Right renal pelvis (tissue), 4 donors: ENCODE measurements at regions not wholly inside any gene's neighbourhood (a gene's known extent, or its start where the extent isn't known, plus 50 kb on each side); places are given as distances from the start of the nearest gene placed in this dataset.

ENCODE experiments used
- DNase-seq, 4 donors: peaks; one replicate each; pipeline ENCODE4 v3.0.0-alpha.2; 2013; ENCODE audit warnings: low read depth in 4 of 4, low spot score in 3 of 4, missing footprints in 1 of 4

GRCh38 chr2:145329971-145330370 is 810.1 kb upstream of the ZEB2 start:
- DNase-seq: no peak

DNA sequence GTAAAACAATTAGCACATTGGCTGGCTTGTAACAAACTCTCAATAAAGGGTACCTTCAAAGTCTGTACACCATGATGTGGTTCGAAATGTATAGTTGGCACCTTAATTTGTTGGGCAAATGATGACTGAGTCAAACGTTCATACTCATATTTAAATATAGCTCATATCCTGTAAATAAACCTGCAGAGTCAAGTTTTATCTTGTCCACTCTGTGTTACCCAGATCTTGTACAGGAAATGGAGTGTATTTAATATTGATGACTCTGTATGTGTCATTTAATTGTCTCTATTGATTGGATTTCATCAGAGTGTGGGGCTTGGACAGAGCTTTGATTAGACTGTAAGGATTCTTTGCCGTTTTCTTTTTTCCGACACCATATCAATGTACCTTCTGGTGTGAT is 805.6 kb upstream of the ZEB2 start:
- DNase-seq: no peak

GRCh38 chr2:145324748-145325147 is 804.8 kb upstream of the ZEB2 start:
- DNase-seq: no peak

GRCh38 chr2:145323512-145323911 is 803.6 kb upstream of the ZEB2 start:
- no peak for DNase-seq

DNA sequence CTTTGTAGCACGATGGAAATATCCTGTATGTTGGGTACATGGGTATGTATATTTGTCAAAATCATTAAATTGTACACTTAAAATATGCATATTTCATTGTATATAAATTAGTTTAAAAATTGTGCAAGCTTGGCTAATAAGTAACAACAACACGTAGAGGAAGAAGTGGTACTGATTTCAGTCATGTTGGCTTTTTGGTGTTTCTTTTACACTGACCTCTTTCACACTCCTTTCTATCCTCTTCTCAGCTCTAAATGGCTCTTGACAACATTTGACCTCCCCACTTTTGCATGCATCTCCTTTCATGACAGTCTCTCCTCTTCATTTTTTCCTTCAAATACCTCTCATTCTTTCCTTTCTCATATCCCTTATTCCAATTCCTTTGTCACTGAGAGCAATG is 801.4 kb upstream of the ZEB2 start:
- DNase-seq: no peak

GRCh38 chr2:145316496-145316895 is 796.6 kb upstream of the ZEB2 start:
- no peak for DNase-seq

DNA sequence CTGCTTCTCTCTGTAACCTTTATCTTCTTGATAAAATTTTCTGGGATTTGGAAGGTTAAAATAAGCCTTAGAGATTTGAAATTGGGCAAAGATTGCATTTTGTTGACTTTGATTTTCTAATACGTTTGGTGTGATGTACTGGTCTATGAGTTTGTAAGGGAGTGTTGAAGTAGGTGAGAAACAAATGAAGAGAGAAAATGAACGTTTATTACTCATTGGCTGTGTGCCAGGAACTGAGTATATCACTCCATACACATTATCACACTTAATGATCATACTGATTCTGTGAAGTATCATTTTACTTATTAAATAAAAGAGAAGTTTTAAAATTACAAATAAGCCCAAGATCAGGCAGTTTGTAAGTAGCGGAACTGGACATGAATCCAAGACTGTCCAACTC is 795.1 kb upstream of the ZEB2 start:
- DNase-seq: no peak

- DNase-seq: no peak
Measured at GRCh38 chr2:145314119-145314633, 794.3 kb upstream of the ZEB2 start.

DNA sequence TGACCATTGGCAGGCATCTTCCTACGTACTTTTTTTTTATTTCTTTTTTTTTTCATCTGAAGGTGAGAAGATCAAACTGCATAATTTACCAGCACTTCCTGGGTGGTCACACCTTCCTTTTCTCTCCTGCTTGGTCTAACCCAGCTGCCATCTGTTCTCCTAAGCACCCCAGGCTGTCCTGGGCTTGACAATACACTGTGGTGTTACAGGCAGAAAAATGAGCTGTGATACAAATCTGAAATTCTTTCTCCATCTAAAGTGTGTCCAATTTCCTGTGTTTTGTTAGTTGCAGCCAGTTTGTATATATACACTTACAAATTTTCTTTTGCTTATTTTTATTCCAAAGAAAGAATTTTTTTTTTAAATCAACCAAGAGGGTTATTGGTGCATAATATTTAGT is 786.0 kb upstream of the ZEB2 start:
- DNase-seq: no peak

DNA sequence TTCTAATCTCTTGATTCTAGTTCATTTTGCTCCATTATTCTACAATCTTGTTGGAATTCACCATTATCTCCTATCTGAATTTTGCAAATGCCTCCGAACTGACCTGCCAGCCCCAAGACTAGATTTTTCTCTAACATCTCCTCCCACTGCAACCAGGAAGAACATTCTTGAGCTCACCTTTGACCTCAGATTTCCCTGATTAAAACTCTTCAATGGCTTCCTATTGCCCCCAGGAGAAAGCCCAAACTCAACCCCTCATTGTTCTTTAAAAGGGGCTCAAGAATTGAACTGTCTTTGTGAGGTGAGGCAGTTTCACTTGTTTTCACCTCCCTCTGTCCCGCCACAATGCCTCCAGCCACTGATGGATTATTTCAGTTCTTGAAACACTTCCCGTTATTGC is 784.6 kb upstream of the ZEB2 start:
- no peak for DNase-seq

GRCh38 chr2:145303536-145303935 is 783.6 kb upstream of the ZEB2 start:
- DNase-seq: no peak

DNA sequence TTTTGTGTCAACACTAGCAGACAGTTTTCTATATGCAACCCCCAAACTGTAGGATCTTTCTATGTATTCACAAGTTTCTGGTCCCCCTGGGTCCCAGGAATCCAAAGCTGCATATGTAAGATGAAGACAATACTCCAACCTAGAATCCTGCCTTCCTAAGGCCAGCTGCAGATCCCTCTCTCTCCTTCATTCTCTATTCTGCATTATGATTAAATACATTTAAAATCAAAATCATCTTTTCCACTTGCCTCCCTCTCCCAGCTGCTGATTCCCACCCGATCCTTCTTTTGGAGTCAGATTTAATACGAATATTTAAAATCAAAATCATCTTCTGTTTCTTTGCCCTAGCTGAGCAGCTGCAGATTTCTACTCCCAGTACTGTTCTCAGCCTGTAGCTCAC is 783.0 kb upstream of the ZEB2 start:
- no peak for DNase-seq

GRCh38 chr2:145302451-145302850 is 782.5 kb upstream of the ZEB2 start:
- DNase-seq: no peak

GRCh38 chr2:145299368-145299767 is 779.4 kb upstream of the ZEB2 start:
- DNase-seq: no peak

GRCh38 chr2:145292166-145292565 is 772.2 kb upstream of the ZEB2 start:
- no peak for DNase-seq

DNA sequence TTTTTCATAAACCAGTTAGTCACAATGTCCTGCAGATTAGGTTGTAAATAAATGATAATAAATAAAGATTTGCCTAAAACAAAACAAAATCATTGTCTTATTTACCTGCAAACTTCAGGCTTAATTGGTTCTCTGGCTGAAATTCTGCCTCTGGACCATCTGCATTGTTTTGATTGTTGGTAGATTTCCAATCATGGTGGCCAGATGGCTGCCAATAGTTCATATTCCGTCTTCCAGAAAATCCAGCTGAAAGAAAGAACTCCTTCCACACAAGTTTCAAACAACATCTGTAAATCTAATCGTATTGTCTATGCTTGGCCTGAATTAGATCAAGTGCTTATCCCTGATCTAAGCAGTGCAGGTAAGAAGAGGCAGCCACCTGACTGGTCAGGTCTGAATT is 771.1 kb upstream of the ZEB2 start:
- no peak for DNase-seq

- DNase-seq: no peak
Measured at GRCh38 chr2:145289946-145290345, 770.0 kb upstream of the ZEB2 start.

DNA sequence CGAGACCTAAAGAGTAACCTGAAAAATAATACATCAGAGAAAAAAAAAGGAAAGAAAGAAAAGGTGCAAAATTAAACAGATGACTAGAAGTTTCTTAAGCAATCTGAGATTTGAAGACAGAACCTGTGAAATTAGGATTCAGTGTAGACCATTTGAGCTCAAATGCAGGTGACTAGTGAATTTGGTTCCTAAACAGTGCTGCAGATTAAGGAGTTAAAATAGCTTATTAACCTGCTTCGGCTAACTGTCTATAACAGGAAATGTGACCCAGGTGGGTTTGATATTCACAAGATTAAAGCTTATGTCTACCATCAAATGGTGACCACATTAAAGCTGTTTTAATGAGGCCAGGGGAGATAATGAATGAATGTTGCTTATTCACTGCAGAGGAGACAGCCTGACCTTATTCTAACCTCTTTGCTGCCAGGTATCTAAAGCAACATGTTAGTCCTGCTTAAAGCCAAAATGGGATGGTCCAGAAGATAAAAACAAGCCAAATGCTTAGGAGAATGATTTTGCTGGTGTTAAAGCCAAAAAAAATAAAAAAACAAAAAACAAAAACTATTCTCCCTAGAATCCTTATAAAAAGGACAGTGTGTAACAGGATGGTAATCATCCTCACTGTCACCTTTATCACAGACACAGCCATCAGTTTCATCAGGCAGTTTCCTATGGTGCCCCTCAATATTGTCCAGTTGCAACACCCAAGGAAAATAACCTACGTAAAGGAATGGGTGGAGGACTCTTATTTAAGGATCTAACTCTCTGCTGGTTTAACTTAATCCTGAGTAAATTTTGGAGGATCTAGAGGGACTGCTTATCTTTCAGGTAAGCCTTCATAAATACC is 769.0 kb upstream of the ZEB2 start:
- DNase-seq: no peak

DNA sequence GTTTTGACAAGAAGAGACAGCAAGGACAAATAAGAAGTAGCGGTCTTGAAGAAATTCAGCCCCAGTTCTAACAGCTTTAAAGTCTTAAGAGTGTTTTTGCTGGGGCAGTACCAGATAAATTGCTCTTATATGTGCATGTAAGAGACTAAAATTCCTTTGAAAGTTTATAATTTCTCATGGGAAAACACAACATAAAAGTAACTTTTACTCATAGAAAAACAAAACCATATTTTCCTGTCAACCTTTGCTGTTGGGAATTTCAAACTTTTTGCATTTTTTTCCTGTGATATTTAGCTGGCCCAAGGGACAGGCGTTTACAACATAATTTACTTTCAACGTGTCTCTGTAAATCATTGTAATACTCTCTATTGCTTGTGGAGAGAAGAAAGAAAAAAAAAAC is 767.8 kb upstream of the ZEB2 start:
- peak; percentile 29 to 70 (median 53) for DNase-seq

DNA sequence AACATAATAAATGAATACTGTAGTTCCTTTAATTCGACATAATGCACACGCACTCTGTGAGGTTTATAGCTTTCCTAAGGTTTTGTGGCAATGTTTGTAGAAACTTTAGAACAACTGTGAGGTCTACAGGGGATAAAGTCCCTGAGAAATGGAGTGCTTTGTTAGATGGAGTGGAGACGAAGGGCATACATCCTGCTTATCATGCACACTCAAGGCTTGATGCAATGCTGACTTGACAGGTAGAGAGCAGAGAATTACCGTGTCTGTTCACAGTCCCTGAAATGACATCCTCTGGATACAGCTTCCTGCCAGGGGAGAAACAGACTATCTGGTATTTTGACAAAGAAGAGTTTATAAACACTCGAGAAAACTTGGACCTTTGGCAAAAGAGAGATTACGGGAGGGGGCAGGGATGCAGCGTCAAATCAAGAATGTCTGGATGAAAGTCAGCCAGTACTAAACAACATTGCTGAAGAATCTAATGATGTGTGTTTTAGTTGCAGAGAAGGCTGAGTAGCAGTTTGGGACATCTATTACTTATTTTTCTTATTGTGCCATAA is 766.9 kb upstream of the ZEB2 start:
- no peak for DNase-seq

DNA sequence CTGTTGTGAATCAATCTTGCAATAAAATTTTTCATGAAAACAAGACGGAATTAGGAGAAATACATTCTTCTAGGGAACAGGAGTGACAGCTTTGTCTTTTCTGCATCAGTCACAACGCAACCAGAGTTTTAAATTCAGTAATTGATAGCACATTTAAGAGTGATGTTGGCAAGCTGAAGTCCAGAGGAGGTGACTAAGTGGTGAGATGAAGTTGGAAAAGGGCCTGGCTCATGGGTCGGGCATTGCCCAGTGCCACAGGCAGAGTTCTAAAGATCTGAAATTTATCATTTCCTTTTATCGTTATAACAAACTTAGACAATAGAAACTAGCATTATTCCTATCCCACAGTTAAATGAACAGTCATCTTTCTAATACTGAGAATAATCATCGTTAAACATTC is 764.6 kb upstream of the ZEB2 start:
- DNase-seq: no peak

DNA sequence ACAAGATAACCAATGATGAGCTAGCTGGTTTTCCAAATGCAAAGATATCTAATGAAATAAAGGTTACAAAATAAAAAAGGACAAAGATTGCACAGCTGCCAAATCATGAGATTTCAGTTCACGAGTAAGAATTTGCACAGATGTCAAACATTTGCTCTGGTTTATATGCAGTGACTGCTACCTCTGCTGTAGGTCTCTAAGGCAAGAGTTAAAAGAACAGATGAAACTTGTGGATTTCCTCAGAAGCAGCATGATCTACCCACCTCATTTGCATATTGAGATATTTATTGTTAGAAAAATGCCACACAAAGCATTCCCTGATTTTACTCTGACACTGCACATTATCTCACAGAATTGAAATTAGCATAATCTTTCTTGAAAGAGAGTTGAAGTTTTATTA is 763.2 kb upstream of the ZEB2 start:
- no peak for DNase-seq
